ENCODE measurements at regions not wholly inside any gene's neighbourhood (a gene's known extent, or its start where the extent isn't known, plus 50 kb on each side); places are given as distances from the start of the nearest gene placed in this dataset.

- CTCF ChIA-PET (ENCODE audit: low intra/inter-chr PET ratio, low total read pairs) = no interaction called here
- Histone ChIP-seq H3K36me3 (replicated peaks in 1 of 2; ENCODE audit: control insufficient read depth in 1 of 2, insufficient read depth in 2 of 2, low read length in 2 of 2) (no peaks in the 10 kb centered on the region), H3K9ac (ENCODE audit: insufficient read depth, low read depth, low read length) (no peak overlapping the region), H3K79me2 (ENCODE audit: insufficient read depth, low read length) (no peaks in the 10 kb centered on the region), H3K4me2 (ENCODE audit: low read depth, low read length) (no peak overlapping the region), H3K27me3 (ENCODE audit: control insufficient read depth in 1 of 2, insufficient read depth in 2 of 2, low read length in 2 of 2) (peaks cover 3 to 9% of the 10 kb centered on the region in 2 experiments; a peak in 4 of 5 replicates), H3K9me3 (ENCODE audit: low read length) (no peaks in the 10 kb centered on the region), H2AFZ (ENCODE audit: low read length) (no peak overlapping the region), H4K20me1 (ENCODE audit: insufficient read depth, low read length) (no peaks in the 10 kb centered on the region), H3K4me1 (ENCODE audit: insufficient read depth, low read length) (no peaks in the 10 kb centered on the region), H3K4me3 (replicated peaks in 1 of 3; ENCODE audit: insufficient read depth in 1 of 3, low read depth in 2 of 3, low read length in 3 of 3) (no peak overlapping the region), H3K27ac (ENCODE audit: extremely low read length, insufficient read depth, low read length) (no peak overlapping the region)
- DNase-seq (ENCODE audit: low spot score) = no peak
- 30% methylated on average over 10 of the region's 10 CpGs for WGBS (ENCODE audit: low lambda C conversion rate)
- FAIRE-seq = no peak
- in situ Hi-C loops (cut with HindIII; ENCODE audit: extremely low pct_ligation_motif_present, low pct_unique_long_range_greater_than_20kb) (no loop called here), intact Hi-C loops (cut with micrococcal nuclease; ENCODE audit: unreplicated experiment) (no loop called here)
- POLR2A ChIA-PET = no interaction called here
- no peak for ATAC-seq
- no peak for TF ChIP-seq HNF1B (CRISPR knock-in tag; IDR thresholded peaks at IDR 0.05)
- TF ChIP-seq REXO4 (CRISPR knock-in tag; IDR thresholded peaks at IDR 0.05; ENCODE audit: borderline replicate concordance) = no peak
- no peak for TF ChIP-seq DBP (CRISPR knock-in tag; IDR thresholded peaks at IDR 0.05; ENCODE audit: not compliant biosample characterization)
- no peak for TF ChIP-seq ZFP36L1 (CRISPR knock-in tag; IDR thresholded peaks at IDR 0.05)
- no peak for TF ChIP-seq ZXDC (CRISPR knock-in tag; IDR thresholded peaks at IDR 0.05)
- no peak for TF ChIP-seq MED1 (CRISPR knock-in tag; IDR thresholded peaks at IDR 0.05)
- TF ChIP-seq CAMTA2 (CRISPR knock-in tag; IDR thresholded peaks at IDR 0.05; ENCODE audit: borderline replicate concordance) = no peak
- TF ChIP-seq TRAFD1 (CRISPR knock-in tag; IDR thresholded peaks at IDR 0.05; ENCODE audit: borderline replicate concordance) = no peak
- no peak for TF ChIP-seq MYNN (CRISPR knock-in tag; IDR thresholded peaks at IDR 0.05; ENCODE audit: low read depth)
- TF ChIP-seq ZKSCAN5 (CRISPR knock-in tag; IDR thresholded peaks at IDR 0.05) = no peak
- TF ChIP-seq KLF11 (CRISPR knock-in tag; IDR thresholded peaks at IDR 0.05) = no peak
- no TSS peak for BruUV-seq (replicated peaks)
Observed at GRCh38 chr10:30736685-30737232, 107.2 kb upstream of the LYZL2 start.

Data from HepG2 (cell line).